ENCODE measurements at regions not wholly inside any gene's neighbourhood (a gene's known extent, or its start where the extent isn't known, plus 50 kb on each side); places are given as distances from the start of the nearest gene placed in this dataset.

GRCh38 chr10:6364893-6365292 is 162.2 kb downstream of the PFKFB3 start:
- H3K79me2 ChIP-seq (ENCODE audit: insufficient read depth, low read length) = no peaks in the 10 kb centered on the region
- no peak overlapping the region for H3K27ac ChIP-seq (ENCODE audit: low read depth, low read length)
- TF ChIP-seq CTCF (IDR thresholded peaks at IDR 0.05; ENCODE audit: extremely low read depth, low read depth, low read length) = no peak
- H3K4me2 ChIP-seq (ENCODE audit: insufficient read depth, low read length) = no peak overlapping the region
- no peak overlapping the region for H2AFZ ChIP-seq (ENCODE audit: low read length)
- no peaks in the 10 kb centered on the region for H3K9me3 ChIP-seq (ENCODE audit: low read depth, low read length)
- H3K36me3 ChIP-seq (ENCODE audit: insufficient read depth, low read length) = no peaks in the 10 kb centered on the region
- H4K20me1 ChIP-seq (ENCODE audit: insufficient read depth, low read length) = no peaks in the 10 kb centered on the region
- no peak for DNase-seq (ENCODE audit: insufficient read length, low spot score, missing footprints)
- H3K4me1 ChIP-seq (ENCODE audit: insufficient read depth, low read length) = no peaks in the 10 kb centered on the region
- no peaks in the 10 kb centered on the region for H3K27me3 ChIP-seq (ENCODE audit: insufficient read depth, low read length)
- no peak overlapping the region for H3K4me3 ChIP-seq (ENCODE audit: insufficient read depth, low read length)

- H3K27me3 ChIP-seq (ENCODE audit: insufficient read depth, low read length) = no peaks in the 10 kb centered on the region
- H3K4me1 ChIP-seq (ENCODE audit: insufficient read depth, low read length) = no peaks in the 10 kb centered on the region
- no peak overlapping the region for H3K4me3 ChIP-seq (ENCODE audit: insufficient read depth, low read length)
- TF ChIP-seq CTCF (IDR thresholded peaks at IDR 0.05; ENCODE audit: extremely low read depth, low read depth, low read length) = no peak
- no peaks in the 10 kb centered on the region for H3K79me2 ChIP-seq (ENCODE audit: insufficient read depth, low read length)
- no peak for DNase-seq (ENCODE audit: insufficient read length, low spot score, missing footprints)
- H3K9me3 ChIP-seq (ENCODE audit: low read depth, low read length) = no peaks in the 10 kb centered on the region
- no peak overlapping the region for H2AFZ ChIP-seq (ENCODE audit: low read length)
- no peaks in the 10 kb centered on the region for H4K20me1 ChIP-seq (ENCODE audit: insufficient read depth, low read length)
- no peak overlapping the region for H3K4me2 ChIP-seq (ENCODE audit: insufficient read depth, low read length)
- H3K36me3 ChIP-seq (ENCODE audit: insufficient read depth, low read length) = no peaks in the 10 kb centered on the region
- no peak overlapping the region for H3K27ac ChIP-seq (ENCODE audit: low read depth, low read length)
Measured at GRCh38 chr10:6365384-6365783, 162.7 kb downstream of the PFKFB3 start.

All from osteoblast (primary cell).